GM12878 (cell line): ENCODE measurements at regions not wholly inside any gene's neighbourhood (a gene's known extent, or its start where the extent isn't known, plus 50 kb on each side); places are given as distances from the start of the nearest gene placed in this dataset.

Experiments
- ATAC-seq: fragments of 200-7000 bp; cut with Tn5 transposase; 3 replicates; pipeline ENCODE4 v1.9.1; 2020; ENCODE audit warnings: mild to moderate bottlenecking, moderate library complexity
- BruUV-seq: library from RNA; stranded (reverse); fragments of 400-500 nt; replicated peaks from 2 replicates; lab custom pipeline; 2021; lab: Mats Ljungman, UMichigan
- CTCF ChIA-PET: fragments of 300-600 bp; sonication (Branson Sonifier 250); formaldehyde crosslinking; extraction: SDS; loops from one replicate; lab custom pipeline; 2021; ENCODE audit warnings: inconsistent platforms; lab: Yijun Ruan, JAX
- POLR2A ChIA-PET: fragments of 350-600 bp; formaldehyde crosslinking; extraction: SDS; loops from one replicate; lab custom pipeline; 2021; ENCODE audit warnings: inconsistent platforms; lab: Charles Lee
- RAD21 ChIA-PET: fragments of 300-600 bp; sonication (Branson Sonifier 250); formaldehyde crosslinking; loops from one replicate; lab custom pipeline; 2023; ENCODE audit warnings: antibody characterized with exemption; ENCODE audit not compliant: unreplicated experiment; lab: Charles Lee
- SMC1A ChIA-PET: fragments of 300-600 bp; sonication (Branson Sonifier 250); formaldehyde crosslinking; loops from one replicate; lab custom pipeline; 2023; ENCODE audit not compliant: unreplicated experiment, uncharacterized antibody; lab: Charles Lee
- DNase-seq: peaks from one replicate; pipeline ENCODE4 v3.0.0-alpha.2; 2011; ENCODE audit warnings: low read depth, low spot score
- FAIRE-seq: peaks from 3 replicates; lab custom pipeline; 2011; peaks lifted over from hg19 to GRCh38; lab: Jason Lieb, UNC
- H2AFZ ChIP-seq: 2 replicates; pipeline ENCODE4 v1.6.0; 2011; ENCODE audit warnings: low read depth, low read length, control low read depth; ENCODE audit not compliant: control insufficient read depth
- H3K27ac ChIP-seq: 2 replicates; pipeline ENCODE4 v1.5.1; 2011; ENCODE audit warnings: control low read depth; ENCODE audit not compliant: control insufficient read depth, insufficient read depth
- H3K27me3 ChIP-seq, 2 experiments: replicated peaks in 1 of 2; 2 replicates each; pipeline versions ENCODE4 v1.6.0 to v1.6.1; 2011; ENCODE audit warnings: low read length in 1 of 2; ENCODE audit not compliant: control insufficient read depth in 2 of 2, insufficient read depth in 2 of 2
- H3K36me3 ChIP-seq, 2 experiments: 2 replicates each; pipeline ENCODE4 v1.5.1; 2011; ENCODE audit warnings: low read length in 1 of 2; ENCODE audit not compliant: control insufficient read depth in 2 of 2, insufficient read depth in 2 of 2
- H3K4me1 ChIP-seq: 2 replicates; pipeline ENCODE4 v1.6.1; 2011; ENCODE audit warnings: mild to moderate bottlenecking, low read length, moderate library complexity, mixed read lengths; ENCODE audit not compliant: control insufficient read depth, insufficient read depth
- H3K4me2 ChIP-seq: 2 replicates; pipeline ENCODE4 v1.6.0; 2011; ENCODE audit warnings: control low read depth; ENCODE audit not compliant: control insufficient read depth, insufficient read depth
- H3K4me3 ChIP-seq: fragments of 200-600 bp; sonication (generic); 2 replicates; pipeline ENCODE4 v1.5.1; 2016
- H3K79me2 ChIP-seq: 2 replicates; pipeline ENCODE4 v1.6.0; 2011; ENCODE audit warnings: low read length; ENCODE audit not compliant: control insufficient read depth, insufficient read depth
- H3K9ac ChIP-seq: 2 replicates; pipeline ENCODE4 v1.8.0; 2011; ENCODE audit warnings: low read length, control low read depth, mixed read lengths; ENCODE audit not compliant: control insufficient read depth, insufficient read depth
- H3K9me3 ChIP-seq: replicated peaks from 3 replicates; pipeline ENCODE4 v1.5.1; 2011; ENCODE audit warnings: mild to moderate bottlenecking, low read length; ENCODE audit not compliant: control insufficient read depth, insufficient read depth
- H4K20me1 ChIP-seq: 2 replicates; pipeline ENCODE4 v1.6.0; 2011; ENCODE audit not compliant: control insufficient read depth, insufficient read depth
- IKZF2 ChIP-seq, 2 experiments: fragments of 450-650 bp; IDR thresholded peaks; 2 replicates each; pipeline ENCODE4 v1.6.1; 2017; ENCODE audit warnings: mild to moderate bottlenecking in 2 of 2, moderate library complexity in 2 of 2
- KLF5 ChIP-seq: fragments of 450-650 bp; IDR thresholded peaks from 2 replicates; pipeline ENCODE4 v1.6.1; 2014; ENCODE audit warnings: mild to moderate bottlenecking; ENCODE audit not compliant: partially characterized antibody
- MAX ChIP-seq: IDR thresholded peaks from 2 replicates; pipeline ENCODE4 v1.6.1; 2012; ENCODE audit warnings: low read depth, low read length, improper control_type of control experiment
- MEF2B ChIP-seq: fragments of 450-650 bp; IDR thresholded peaks from 2 replicates; pipeline ENCODE4 v1.6.1; 2018; ENCODE audit warnings: mild to moderate bottlenecking, moderate library complexity; ENCODE audit not compliant: partially characterized antibody, poor library complexity, severe bottlenecking
- MYB ChIP-seq: fragments of 150-350 bp; IDR thresholded peaks from 2 replicates; pipeline ENCODE4 v1.6.1; 2014; ENCODE audit warnings: mild to moderate bottlenecking, low read depth, low read length, borderline replicate concordance
- PAX8 ChIP-seq: fragments of 450-650 bp; IDR thresholded peaks from 2 replicates; pipeline ENCODE4 v1.6.1; 2017; ENCODE audit warnings: mild to moderate bottlenecking, moderate library complexity
- SMARCA5 ChIP-seq: fragments of 450-650 bp; IDR thresholded peaks from 2 replicates; pipeline ENCODE4 v1.6.1; 2017; ENCODE audit warnings: mild to moderate bottlenecking
- USF2 ChIP-seq: IDR thresholded peaks from 2 replicates; pipeline ENCODE4 v1.6.1; 2011; ENCODE audit warnings: low read depth, low read length, improper control_type of control experiment, borderline replicate concordance
- YBX1 ChIP-seq: fragments of 450-650 bp; IDR thresholded peaks from 2 replicates; pipeline ENCODE4 v1.6.1; 2016; ENCODE audit warnings: antibody characterized with exemption
- WGBS: methylation state at CpG from one replicate; pipeline ENCODE4 v1.1.6; 2016; ENCODE audit warnings: low lambda C conversion rate; ENCODE audit not compliant: insufficient replicate concordance, insufficient coverage; ENCODE audit errors: missing lambda C conversion rate; 5-methylcytosine and 5-hydroxymethylcytosine counted together
- in situ Hi-C: fragments of 300-500 bp; cut with MboI; formaldehyde crosslinking; loops from 9 replicates; pipeline ENCODE4 v1.14.3; 2018; ENCODE audit warnings: mixed read lengths
- intact Hi-C: fragments of 100-400 bp; cut with micrococcal nuclease; formaldehyde crosslinking; loops from one replicate; pipeline ENCODE4 v1.14.2; 2022; ENCODE audit not compliant: unreplicated experiment

GRCh38 chr20:12264711-12265110 is 347.0 kb downstream of the BTBD3 start:
- H2AFZ ChIP-seq: no peak overlapping the region
- no peak for TF ChIP-seq USF2
- TF ChIP-seq KLF5: no peak
- TF ChIP-seq MAX: no peak
- no peak for TF ChIP-seq PAX8
- no peak for TF ChIP-seq MYB
- TF ChIP-seq IKZF2 (IDR thresholded peaks at IDR 0.05): no peak
- no peak for TF ChIP-seq MEF2B
- no peak for TF ChIP-seq SMARCA5
- no peak for TF ChIP-seq YBX1
- H3K27me3 ChIP-seq: no peaks in the 10 kb centered on the region
- H3K27ac ChIP-seq: no peak overlapping the region
- H3K4me1 ChIP-seq: no peaks in the 10 kb centered on the region
- no peak overlapping the region for H3K4me2 ChIP-seq
- FAIRE-seq: no peak
- RAD21 ChIA-PET: no interaction called here
- intact Hi-C loops: no loop called here
- no peaks in the 10 kb centered on the region for H3K79me2 ChIP-seq
- in situ Hi-C loops: no loop called here
- BruUV-seq: no TSS peak
- DNase-seq: no peak
- no peak overlapping the region for H3K4me3 ChIP-seq
- WGBS: 39% methylated on average over 7 of the region's 7 CpGs
- SMC1A ChIA-PET: no interaction called here
- no peaks in the 10 kb centered on the region for H4K20me1 ChIP-seq
- ATAC-seq: no peak
- POLR2A ChIA-PET: no interaction called here
- CTCF ChIA-PET: interaction anchor here (0.9 kb wide), 1 partner anchor 21 kb away, joined by 3 read pairs; no protein-coding TSS in a partner anchor
- no peak overlapping the region for H3K9ac ChIP-seq
- no peaks in the 10 kb centered on the region for H3K9me3 ChIP-seq
- no peaks in the 10 kb centered on the region for H3K36me3 ChIP-seq
